ENCODE measurements at regions not wholly inside any gene's neighbourhood (a gene's known extent, or its start where the extent isn't known, plus 50 kb on each side); places are given as distances from the start of the nearest gene placed in this dataset.

DNA sequence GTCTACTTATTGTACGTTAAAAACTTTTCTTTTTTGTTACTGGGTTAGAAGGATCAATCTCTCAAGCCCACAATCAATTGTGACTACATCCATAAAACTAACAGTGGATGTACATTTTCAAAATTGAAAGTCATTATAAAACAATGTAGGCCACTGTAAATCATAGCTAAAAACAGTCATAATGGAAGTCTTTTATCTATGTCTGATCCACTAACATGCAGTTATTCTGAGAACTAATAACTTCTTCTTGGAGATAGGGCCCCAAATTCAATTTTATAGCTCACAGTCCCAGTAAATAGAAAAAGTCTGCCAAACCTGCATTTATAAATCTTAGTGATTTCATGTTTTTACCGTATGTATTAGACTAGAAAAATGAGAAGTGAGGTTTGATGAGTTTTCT lies 187.3 kb upstream of the MMS22L start:
- Histone ChIP-seq H3K4me3 (IDR thresholded peaks at IDR 0.05; ENCODE audit: insufficient read depth, low read depth, low read length) (no peak overlapping the region), H3K9ac (no peak overlapping the region)
- TF ChIP-seq CTCF (conservative IDR thresholded peaks at IDR 0.05; ENCODE audit: low read depth, low read length) = no peak

DNA sequence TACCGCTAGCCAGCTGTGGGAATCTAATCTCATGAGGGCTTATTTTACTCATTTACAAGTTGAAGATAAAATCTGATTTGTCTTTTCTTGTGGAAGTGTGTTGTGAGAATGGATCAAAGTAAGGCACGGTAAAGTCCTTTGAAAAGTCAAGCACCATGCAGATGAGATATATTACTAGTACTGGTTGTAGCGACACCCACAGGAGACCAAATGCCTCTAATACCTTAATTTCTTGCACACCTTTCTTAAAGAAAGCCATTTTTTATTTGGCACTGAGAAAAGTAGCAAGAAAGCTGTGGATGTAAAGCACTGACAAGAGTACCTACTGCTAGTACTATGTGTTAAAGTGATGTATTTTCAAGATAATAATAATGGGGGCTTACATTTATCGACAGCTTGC lies 191.0 kb upstream of the MMS22L start:
- no peak for TF ChIP-seq CTCF (conservative IDR thresholded peaks at IDR 0.05; ENCODE audit: low read depth, low read length)
- Histone ChIP-seq H3K36me3 (ENCODE audit: insufficient read depth) (no peaks in the 10 kb centered on the region), H2AFZ (ENCODE audit: low read depth) (no peak overlapping the region), H3K27ac (no peak overlapping the region), H3K79me2 (ENCODE audit: insufficient read depth, low read depth) (no peaks in the 10 kb centered on the region), H3K9ac (no peak overlapping the region), H3K4me1 (ENCODE audit: low read depth, poor library complexity, severe bottlenecking) (no peaks in the 10 kb centered on the region), H3K4me3 (IDR thresholded peaks at IDR 0.05; ENCODE audit: insufficient read depth, low read depth, low read length) (no peak overlapping the region), H4K20me1 (ENCODE audit: insufficient read depth) (no peaks in the 10 kb centered on the region), H3K27me3 (ENCODE audit: insufficient read depth, low read depth) (no peaks in the 10 kb centered on the region), H3K4me2 (no peak overlapping the region)

More for the DNA sequence above, 187.3 kb upstream of the MMS22L start:
- H2AFZ ChIP-seq (ENCODE audit: low read depth) = no peak overlapping the region
- no peaks in the 10 kb centered on the region for H3K79me2 ChIP-seq (ENCODE audit: insufficient read depth, low read depth)
- no peaks in the 10 kb centered on the region for H4K20me1 ChIP-seq (ENCODE audit: insufficient read depth)
- H3K36me3 ChIP-seq (ENCODE audit: insufficient read depth) = no peaks in the 10 kb centered on the region
- H3K27ac ChIP-seq = no peak overlapping the region
- no peak overlapping the region for H3K4me2 ChIP-seq
- H3K4me1 ChIP-seq (ENCODE audit: low read depth, poor library complexity, severe bottlenecking) = no peaks in the 10 kb centered on the region
- H3K27me3 ChIP-seq (ENCODE audit: insufficient read depth, low read depth) = no peaks in the 10 kb centered on the region

DNA sequence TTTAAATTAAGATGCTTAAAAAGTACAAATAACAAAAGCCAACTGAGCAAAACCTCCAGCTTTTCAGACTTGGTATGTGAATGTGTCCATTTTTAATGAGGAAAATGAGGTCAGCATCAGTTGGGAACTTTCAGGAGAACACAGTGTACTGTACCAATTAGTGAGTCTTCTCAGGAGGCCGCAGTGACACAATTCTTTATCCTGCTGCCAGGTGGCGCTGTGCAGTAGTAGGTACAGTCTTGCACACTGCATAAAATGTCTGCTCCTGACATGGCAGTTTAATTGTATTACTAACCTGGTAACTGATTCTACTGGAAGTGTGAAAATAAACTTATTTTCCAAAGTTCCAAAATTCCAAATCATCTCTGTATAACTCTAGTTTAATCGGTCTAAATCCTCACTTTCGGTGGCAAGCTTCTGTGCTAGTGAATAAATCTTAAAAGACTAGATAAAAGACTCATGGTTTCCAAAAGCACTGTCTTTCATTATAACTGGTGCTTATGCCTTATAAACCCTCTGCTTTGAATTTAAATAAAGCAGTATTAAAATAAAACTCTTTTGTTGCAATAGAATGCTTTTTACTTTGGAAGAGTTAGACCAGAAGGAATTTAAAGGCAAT lies 214.8 kb upstream of the MMS22L start:
- Histone ChIP-seq H3K9ac (no peak overlapping the region), H3K4me1 (ENCODE audit: low read depth, poor library complexity, severe bottlenecking) (peaks cover 4% of the 10 kb centered on the region), H3K4me2 (no peak overlapping the region), H3K79me2 (ENCODE audit: insufficient read depth, low read depth) (no peaks in the 10 kb centered on the region), H2AFZ (ENCODE audit: low read depth) (peak overlapping the region; percentile 57), H4K20me1 (ENCODE audit: insufficient read depth) (no peaks in the 10 kb centered on the region), H3K4me3 (IDR thresholded peaks at IDR 0.05; ENCODE audit: insufficient read depth, low read depth, low read length) (no peak overlapping the region), H3K27me3 (ENCODE audit: insufficient read depth, low read depth) (no peaks in the 10 kb centered on the region), H3K27ac (no peak overlapping the region), H3K36me3 (ENCODE audit: insufficient read depth) (no peaks in the 10 kb centered on the region)
- TF ChIP-seq CTCF (conservative IDR thresholded peaks at IDR 0.05; ENCODE audit: low read depth, low read length) = peak; percentile 80

- Histone ChIP-seq H3K4me1 (ENCODE audit: low read depth, poor library complexity, severe bottlenecking) (peaks cover 4% of the 10 kb centered on the region), H3K9ac (no peak overlapping the region), H2AFZ (ENCODE audit: low read depth) (no peak overlapping the region), H3K36me3 (ENCODE audit: insufficient read depth) (no peaks in the 10 kb centered on the region), H3K27ac (no peak overlapping the region), H3K4me2 (no peak overlapping the region), H3K4me3 (IDR thresholded peaks at IDR 0.05; ENCODE audit: insufficient read depth, low read depth, low read length) (no peak overlapping the region), H3K79me2 (ENCODE audit: insufficient read depth, low read depth) (no peaks in the 10 kb centered on the region), H3K27me3 (ENCODE audit: insufficient read depth, low read depth) (no peaks in the 10 kb centered on the region), H4K20me1 (ENCODE audit: insufficient read depth) (no peaks in the 10 kb centered on the region)
- TF ChIP-seq CTCF (conservative IDR thresholded peaks at IDR 0.05; ENCODE audit: low read depth, low read length) = no peak
Measured at GRCh38 chr6:97501853-97502252, 218.8 kb upstream of the MMS22L start.

Data from KMS-11 (cell line).